ENCODE measurements at regions not wholly inside any gene's neighbourhood (a gene's known extent, or its start where the extent isn't known, plus 50 kb on each side); places are given as distances from the start of the nearest gene placed in this dataset.

GRCh38 chr5:123882965-123883345 lies 371.0 kb downstream of the CSNK1G3 start:
- no peaks in the 10 kb centered on the region for H3K36me3 Mint-ChIP-seq (ENCODE audit: low read depth)
- no peaks in the 10 kb centered on the region for H3K9me3 Mint-ChIP-seq
- H3K27me3 Mint-ChIP-seq, result no peaks in the 10 kb centered on the region
- no peaks in the 10 kb centered on the region for H3K4me1 Mint-ChIP-seq
- DNase-seq, result no peak
- no peak for ATAC-seq
- no peak overlapping the region for H3K4me3 Mint-ChIP-seq
- no peak overlapping the region for H3K27ac Mint-ChIP-seq

GRCh38 chr5:123882319-123882964 lies 370.5 kb downstream of the CSNK1G3 start:
- no peaks in the 10 kb centered on the region for H3K4me1 Mint-ChIP-seq

GRCh38 chr5:123881759-123882244 lies 369.8 kb downstream of the CSNK1G3 start:
- ATAC-seq (no peak), DNase-seq (no peak)
- Mint-ChIP-seq H3K4me3 (no peak overlapping the region), H3K9me3 (no peaks in the 10 kb centered on the region), H3K36me3 (ENCODE audit: low read depth) (no peaks in the 10 kb centered on the region), H3K4me1 (no peaks in the 10 kb centered on the region), H3K27me3 (no peaks in the 10 kb centered on the region), H3K27ac (no peak overlapping the region)

More at GRCh38 chr5:123882319-123882964, 370.5 kb downstream of the CSNK1G3 start:
- H3K36me3 Mint-ChIP-seq (ENCODE audit: low read depth), result no peaks in the 10 kb centered on the region
- H3K27me3 Mint-ChIP-seq, result no peaks in the 10 kb centered on the region
- H3K27ac Mint-ChIP-seq, result no peak overlapping the region
- no peak for DNase-seq
- no peaks in the 10 kb centered on the region for H3K9me3 Mint-ChIP-seq
- ATAC-seq, result no peak
- H3K4me3 Mint-ChIP-seq, result no peak overlapping the region

- no peak overlapping the region for H3K4me3 Mint-ChIP-seq
- no peaks in the 10 kb centered on the region for H3K4me1 Mint-ChIP-seq
- ATAC-seq (no peak), DNase-seq (no peak)
- H3K9me3 Mint-ChIP-seq, result no peaks in the 10 kb centered on the region
- H3K27ac Mint-ChIP-seq, result no peak overlapping the region
- H3K36me3 Mint-ChIP-seq (ENCODE audit: low read depth), result no peaks in the 10 kb centered on the region
- H3K27me3 Mint-ChIP-seq, result no peaks in the 10 kb centered on the region
Measured at GRCh38 chr5:123880875-123881274, 368.9 kb downstream of the CSNK1G3 start.

DNA sequence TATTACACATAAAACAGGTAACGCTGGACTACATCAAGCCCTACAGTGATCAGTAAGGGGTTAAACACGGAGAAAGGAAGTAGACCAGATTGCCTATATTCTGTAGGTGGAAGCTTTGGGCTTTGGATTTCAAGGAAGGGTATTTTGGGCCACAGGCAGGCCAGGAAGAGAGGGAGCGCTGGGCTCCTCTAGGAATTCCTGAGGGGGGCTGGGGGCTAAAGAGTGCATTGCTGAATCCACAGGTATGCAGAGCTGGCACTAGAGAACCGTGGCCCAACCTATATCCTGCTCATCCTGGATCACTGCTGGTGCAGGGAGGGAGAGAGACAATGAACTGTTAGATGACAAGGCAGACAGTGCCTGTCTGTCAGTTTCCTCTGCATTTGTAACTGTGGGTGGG lies 367.1 kb downstream of the CSNK1G3 start:
- Mint-ChIP-seq H3K36me3 (ENCODE audit: low read depth) (no peaks in the 10 kb centered on the region), H3K9me3 (no peaks in the 10 kb centered on the region), H3K4me3 (no peak overlapping the region), H3K27ac (no peak overlapping the region), H3K27me3 (no peaks in the 10 kb centered on the region), H3K4me1 (no peaks in the 10 kb centered on the region)
- ATAC-seq (no peak), DNase-seq (no peak)

GRCh38 chr5:123876276-123876790 lies 364.4 kb downstream of the CSNK1G3 start:
- Mint-ChIP-seq H3K4me1 (no peaks in the 10 kb centered on the region), H3K27ac (no peak overlapping the region), H3K9me3 (no peaks in the 10 kb centered on the region), H3K27me3 (no peaks in the 10 kb centered on the region), H3K4me3 (no peak overlapping the region), H3K36me3 (ENCODE audit: low read depth) (no peaks in the 10 kb centered on the region)
- DNase-seq (no peak), ATAC-seq (no peak)

DNA sequence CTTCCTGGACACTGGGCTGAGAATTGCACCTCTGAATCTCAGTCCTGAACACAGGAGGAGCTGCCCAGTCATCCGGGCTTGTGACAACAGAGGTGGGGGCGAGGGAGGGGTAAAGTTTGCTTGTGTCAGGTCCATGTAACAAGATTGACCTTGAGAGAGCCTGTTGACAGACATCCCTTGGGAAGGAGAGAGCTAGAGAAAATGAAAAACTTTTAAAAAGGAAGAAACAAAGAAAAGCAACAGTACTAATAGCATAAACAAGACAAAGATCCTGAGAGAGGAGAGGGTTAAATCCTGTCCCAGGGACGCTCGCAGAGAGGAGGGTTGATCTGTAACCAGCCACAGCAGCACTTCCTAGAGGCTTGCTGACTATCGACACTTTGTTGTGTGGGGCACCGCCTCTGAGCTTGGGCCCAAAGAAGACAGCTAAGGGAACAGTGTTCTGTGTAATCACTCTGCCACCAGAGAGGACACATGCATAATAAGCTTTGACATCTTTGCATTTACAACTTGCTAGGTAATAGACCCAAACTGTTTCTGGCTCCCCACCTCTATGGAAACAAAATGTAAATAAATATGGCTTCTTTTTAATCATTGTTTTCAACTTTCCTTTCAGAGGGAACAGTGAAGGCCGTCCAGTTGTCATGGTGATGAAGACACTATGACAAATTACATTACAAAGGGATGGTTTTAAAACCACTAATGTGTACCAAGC lies 363.7 kb downstream of the CSNK1G3 start:
- H3K27ac Mint-ChIP-seq, result no peak overlapping the region
- no peak overlapping the region for H3K4me3 Mint-ChIP-seq
- DNase-seq (no peak), ATAC-seq (no peak)
- no peaks in the 10 kb centered on the region for H3K36me3 Mint-ChIP-seq (ENCODE audit: low read depth)
- no peaks in the 10 kb centered on the region for H3K9me3 Mint-ChIP-seq
- no peaks in the 10 kb centered on the region for H3K27me3 Mint-ChIP-seq
- H3K4me1 Mint-ChIP-seq, result no peaks in the 10 kb centered on the region

DNA sequence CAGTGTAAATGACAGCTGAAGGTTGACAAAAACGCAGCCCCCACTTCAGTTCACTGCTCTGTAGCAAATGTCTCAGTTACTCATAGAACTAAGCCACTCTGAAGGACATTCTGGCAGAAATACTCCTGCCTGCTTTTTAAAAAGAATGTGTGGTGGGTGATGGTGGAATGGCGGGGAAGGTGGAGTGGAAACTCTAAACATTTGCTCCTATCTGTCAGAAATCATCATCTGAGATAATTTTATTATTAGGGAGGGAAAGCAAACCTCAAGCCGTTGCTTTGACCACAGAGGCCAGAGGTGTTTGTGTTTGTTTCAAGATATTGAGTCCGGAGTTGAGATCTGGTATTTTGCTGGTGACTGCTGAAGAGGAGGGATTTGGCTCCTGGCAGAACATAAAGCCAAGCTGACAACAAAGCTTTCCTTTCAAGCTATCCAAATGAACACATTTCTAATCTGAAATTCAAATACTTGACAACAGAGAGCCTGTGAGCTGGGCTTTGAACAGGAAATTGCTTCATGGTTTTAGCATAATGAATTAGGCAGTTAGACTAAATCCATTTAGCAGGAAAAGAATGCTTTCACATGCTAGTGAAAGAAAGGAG lies 362.7 kb downstream of the CSNK1G3 start:
- no peak overlapping the region for H3K27ac Mint-ChIP-seq
- ATAC-seq (no peak), DNase-seq (no peak)
- H3K9me3 Mint-ChIP-seq, result no peaks in the 10 kb centered on the region
- no peaks in the 10 kb centered on the region for H3K4me1 Mint-ChIP-seq
- H3K4me3 Mint-ChIP-seq, result no peak overlapping the region
- no peaks in the 10 kb centered on the region for H3K27me3 Mint-ChIP-seq
- H3K36me3 Mint-ChIP-seq (ENCODE audit: low read depth), result no peaks in the 10 kb centered on the region

DNA sequence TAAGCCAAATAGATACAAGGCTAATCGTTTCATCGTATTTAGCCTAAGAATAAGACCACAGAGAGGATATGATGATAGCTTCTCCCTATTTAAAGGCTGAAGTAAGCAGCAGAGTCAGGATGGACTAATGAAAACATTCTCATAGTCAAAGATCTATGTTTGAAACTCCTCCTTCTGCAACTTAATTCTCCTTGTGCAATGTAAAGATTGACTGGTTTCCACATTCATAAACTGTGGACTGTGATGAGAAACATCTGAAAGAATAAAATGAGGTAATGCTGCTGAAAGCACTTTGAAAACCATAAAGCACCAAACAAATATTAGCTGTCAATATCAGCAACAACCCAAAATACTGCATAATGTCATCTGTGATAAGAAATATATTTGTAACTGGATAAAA lies 361.9 kb downstream of the CSNK1G3 start:
- DNase-seq (no peak), ATAC-seq (no peak)
- H3K4me1 Mint-ChIP-seq, result no peaks in the 10 kb centered on the region
- no peaks in the 10 kb centered on the region for H3K27me3 Mint-ChIP-seq
- no peaks in the 10 kb centered on the region for H3K36me3 Mint-ChIP-seq (ENCODE audit: low read depth)
- no peaks in the 10 kb centered on the region for H3K9me3 Mint-ChIP-seq
- no peak overlapping the region for H3K27ac Mint-ChIP-seq
- H3K4me3 Mint-ChIP-seq, result no peak overlapping the region

GRCh38 chr5:123871373-123871772 lies 359.4 kb downstream of the CSNK1G3 start:
- Mint-ChIP-seq H3K4me1 (no peaks in the 10 kb centered on the region), H3K27me3 (no peaks in the 10 kb centered on the region), H3K4me3 (no peak overlapping the region), H3K9me3 (no peaks in the 10 kb centered on the region), H3K27ac (no peak overlapping the region), H3K36me3 (ENCODE audit: low read depth) (no peaks in the 10 kb centered on the region)
- DNase-seq (no peak), ATAC-seq (no peak)

- no peak for ATAC-seq
- no peaks in the 10 kb centered on the region for H3K4me1 Mint-ChIP-seq
- H3K27ac Mint-ChIP-seq, result no peak overlapping the region
- no peaks in the 10 kb centered on the region for H3K9me3 Mint-ChIP-seq
- no peaks in the 10 kb centered on the region for H3K27me3 Mint-ChIP-seq
- DNase-seq, result no peak
- H3K36me3 Mint-ChIP-seq (ENCODE audit: low read depth), result no peaks in the 10 kb centered on the region
- H3K4me3 Mint-ChIP-seq, result no peak overlapping the region
Measured at GRCh38 chr5:123868881-123869280, 356.9 kb downstream of the CSNK1G3 start.

DNA sequence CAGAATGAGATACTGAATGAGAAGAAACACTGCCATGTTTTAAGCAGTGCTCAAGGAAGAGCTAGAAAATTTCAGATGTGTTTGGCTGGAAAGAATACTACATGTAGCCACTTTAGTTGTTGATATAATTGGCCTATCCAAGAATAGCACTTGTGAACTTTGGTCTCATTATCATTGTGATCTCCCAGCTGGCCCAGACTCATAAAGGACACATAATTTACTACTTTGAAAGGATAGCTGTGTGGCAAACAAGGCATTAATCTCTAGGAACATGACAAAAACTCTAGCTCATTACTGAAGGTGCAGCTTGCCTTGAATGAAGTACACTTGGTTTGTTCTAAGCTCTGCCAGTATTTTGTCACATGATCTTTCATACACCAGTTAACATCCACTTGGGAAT lies 356.3 kb downstream of the CSNK1G3 start:
- Mint-ChIP-seq H3K4me3 (no peak overlapping the region), H3K9me3 (no peaks in the 10 kb centered on the region), H3K4me1 (no peaks in the 10 kb centered on the region), H3K27ac (no peak overlapping the region), H3K36me3 (ENCODE audit: low read depth) (no peaks in the 10 kb centered on the region), H3K27me3 (no peaks in the 10 kb centered on the region)
- ATAC-seq (no peak), DNase-seq (no peak)

- no peaks in the 10 kb centered on the region for H3K4me1 Mint-ChIP-seq
- H3K27ac Mint-ChIP-seq, result no peak overlapping the region
Measured at GRCh38 chr5:123865641-123866040, 353.7 kb downstream of the CSNK1G3 start.

GRCh38 chr5:123864578-123864977 lies 352.6 kb downstream of the CSNK1G3 start:
- no peaks in the 10 kb centered on the region for H3K27me3 Mint-ChIP-seq
- no peak overlapping the region for H3K27ac Mint-ChIP-seq
- no peaks in the 10 kb centered on the region for H3K4me1 Mint-ChIP-seq
- no peaks in the 10 kb centered on the region for H3K36me3 Mint-ChIP-seq (ENCODE audit: low read depth)
- no peaks in the 10 kb centered on the region for H3K9me3 Mint-ChIP-seq
- DNase-seq (no peak), ATAC-seq (no peak)
- H3K4me3 Mint-ChIP-seq, result no peak overlapping the region

More at GRCh38 chr5:123865641-123866040, 353.7 kb downstream of the CSNK1G3 start:
- no peak for DNase-seq
- Mint-ChIP-seq H3K4me3 (no peak overlapping the region), H3K9me3 (no peaks in the 10 kb centered on the region), H3K36me3 (ENCODE audit: low read depth) (no peaks in the 10 kb centered on the region), H3K27me3 (no peaks in the 10 kb centered on the region)
- no peak for ATAC-seq

DNA sequence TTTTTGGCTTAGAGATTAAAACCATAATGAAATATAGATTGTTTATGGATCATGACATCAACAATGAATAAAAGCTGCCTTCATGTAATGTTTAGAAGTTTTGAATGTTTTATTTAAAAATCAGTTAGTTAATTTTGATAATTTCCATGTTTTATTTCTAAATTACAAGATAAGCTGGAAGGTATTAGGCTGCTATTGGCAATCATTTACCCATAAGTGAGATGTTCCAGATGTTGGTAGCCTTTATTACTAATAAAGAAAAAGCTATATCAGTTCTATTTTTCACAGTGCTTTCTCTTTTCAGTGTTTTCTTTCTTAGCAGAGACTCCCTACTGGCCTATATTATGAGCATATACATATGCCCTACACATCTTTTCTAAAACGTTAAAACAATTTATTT lies 347.0 kb downstream of the CSNK1G3 start:
- Mint-ChIP-seq H3K27ac (no peak overlapping the region), H3K36me3 (ENCODE audit: low read depth) (no peaks in the 10 kb centered on the region), H3K27me3 (no peaks in the 10 kb centered on the region), H3K4me3 (no peak overlapping the region), H3K9me3 (no peaks in the 10 kb centered on the region), H3K4me1 (no peaks in the 10 kb centered on the region)
- ATAC-seq (no peak), DNase-seq (no peak)
